ENCODE measurements at regions not wholly inside any gene's neighbourhood (a gene's known extent, or its start where the extent isn't known, plus 50 kb on each side); places are given as distances from the start of the nearest gene placed in this dataset.

DNA sequence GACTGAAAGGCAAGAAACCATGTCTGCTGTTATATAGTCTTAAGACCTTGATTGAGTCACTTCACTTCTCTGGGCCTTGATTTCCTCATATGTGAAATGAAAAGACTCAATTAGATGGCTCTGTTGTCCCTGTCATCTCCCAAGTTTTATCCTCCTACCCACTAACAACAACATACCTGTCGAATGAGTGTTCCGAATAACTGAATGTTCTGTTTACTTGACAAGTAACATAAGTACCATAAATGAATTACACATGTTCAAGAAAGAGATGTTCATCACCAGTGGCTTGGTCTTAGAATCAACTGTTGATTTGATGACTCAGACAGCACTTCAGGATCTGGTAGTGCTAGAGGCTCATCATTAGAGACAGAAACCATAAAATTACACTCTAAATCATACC, 311.7 kb downstream of the VPS13C start:
- DNase-seq: no peak
- no peaks in the 10 kb centered on the region for H3K9me3 ChIP-seq
- H3K4me1 ChIP-seq: no peaks in the 10 kb centered on the region
- H3K27ac ChIP-seq: no peak overlapping the region
- TF ChIP-seq, protein P1, sequence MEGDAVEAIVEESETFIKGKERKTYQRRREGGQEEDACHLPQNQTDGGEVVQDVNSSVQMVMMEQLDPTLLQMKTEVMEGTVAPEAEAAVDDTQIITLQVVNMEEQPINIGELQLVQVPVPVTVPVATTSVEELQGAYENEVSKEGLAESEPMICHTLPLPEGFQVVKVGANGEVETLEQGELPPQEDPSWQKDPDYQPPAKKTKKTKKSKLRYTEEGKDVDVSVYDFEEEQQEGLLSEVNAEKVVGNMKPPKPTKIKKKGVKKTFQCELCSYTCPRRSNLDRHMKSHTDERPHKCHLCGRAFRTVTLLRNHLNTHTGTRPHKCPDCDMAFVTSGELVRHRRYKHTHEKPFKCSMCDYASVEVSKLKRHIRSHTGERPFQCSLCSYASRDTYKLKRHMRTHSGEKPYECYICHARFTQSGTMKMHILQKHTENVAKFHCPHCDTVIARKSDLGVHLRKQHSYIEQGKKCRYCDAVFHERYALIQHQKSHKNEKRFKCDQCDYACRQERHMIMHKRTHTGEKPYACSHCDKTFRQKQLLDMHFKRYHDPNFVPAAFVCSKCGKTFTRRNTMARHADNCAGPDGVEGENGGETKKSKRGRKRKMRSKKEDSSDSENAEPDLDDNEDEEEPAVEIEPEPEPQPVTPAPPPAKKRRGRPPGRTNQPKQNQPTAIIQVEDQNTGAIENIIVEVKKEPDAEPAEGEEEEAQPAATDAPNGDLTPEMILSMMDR (IDR thresholded peaks at IDR 0.05): no peak
- no peak for TF ChIP-seq POLR2A (IDR thresholded peaks at IDR 0.05)
- H3K4me3 ChIP-seq: no peak overlapping the region
- 95 to 97% methylated on average over 2 of the region's 2 CpGs for WGBS, 2 donors
- H3K27me3 ChIP-seq: no peaks in the 10 kb centered on the region
- H3K36me3 ChIP-seq (ENCODE audit: low read depth, missing control alignments): no peaks in the 10 kb centered on the region
- intact Hi-C loops (cut with DNase I; ENCODE audit: low total_unique reads): no loop called here

DNA sequence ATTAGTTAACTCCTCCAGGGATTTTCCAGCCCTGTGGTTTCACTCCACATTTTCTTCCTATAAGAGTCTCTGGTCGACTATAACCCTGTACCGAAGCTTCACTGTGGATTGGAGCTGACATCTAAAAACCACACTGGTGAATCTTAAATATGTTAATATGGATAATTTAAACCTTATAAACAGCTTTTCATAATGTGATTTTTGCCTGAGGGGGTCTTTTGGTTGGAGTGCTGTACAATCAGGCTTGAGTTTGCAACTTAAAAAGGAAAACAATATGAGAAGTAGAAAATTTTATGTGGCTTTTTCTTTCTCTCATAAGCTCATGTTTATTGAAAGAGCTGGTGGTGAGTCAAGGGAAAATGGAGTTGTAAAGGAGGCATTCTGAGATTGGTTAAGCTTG, 313.7 kb downstream of the VPS13C start:
- Histone ChIP-seq H3K9me3 (no peaks in the 10 kb centered on the region), H3K4me3 (no peak overlapping the region), H3K27me3 (no peaks in the 10 kb centered on the region), H3K36me3 (ENCODE audit: low read depth, missing control alignments) (no peaks in the 10 kb centered on the region), H3K4me1 (no peaks in the 10 kb centered on the region), H3K27ac (no peak overlapping the region)
- 87 to 94% methylated on average over 2 of the region's 2 CpGs for WGBS, 2 donors
- intact Hi-C loops (cut with DNase I; ENCODE audit: low total_unique reads): no loop called here
- DNase-seq: no peak
- no peak for TF ChIP-seq POLR2A (IDR thresholded peaks at IDR 0.05)
- TF ChIP-seq, protein P1 (IDR thresholded peaks at IDR 0.05): no peak

DNA sequence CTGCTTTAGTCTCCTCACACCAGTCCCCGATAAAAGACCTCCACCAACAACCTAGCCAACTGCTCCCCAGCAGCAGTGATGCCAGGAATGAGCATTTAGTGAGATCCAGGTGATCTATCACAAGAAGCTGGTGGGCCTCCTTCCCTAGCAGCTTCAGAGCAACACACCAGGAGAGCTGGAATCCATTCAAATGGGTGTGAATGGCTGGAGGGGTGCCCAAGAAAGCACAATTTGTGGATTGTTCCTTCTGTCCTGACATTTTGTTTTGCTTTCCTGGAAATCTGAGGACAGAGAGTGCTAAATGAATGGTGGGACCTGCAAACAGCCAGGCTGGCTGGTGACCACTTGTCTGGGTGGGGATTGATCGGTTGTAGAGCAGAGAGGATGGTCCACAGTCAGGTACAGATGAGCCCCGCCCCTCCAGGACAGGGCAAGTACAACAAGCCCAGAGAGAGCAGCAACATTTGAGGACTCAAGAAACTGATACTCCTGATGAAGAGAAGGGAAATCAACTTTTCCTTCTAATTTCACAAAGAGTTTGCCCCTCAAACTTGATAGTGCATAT, 316.8 kb downstream of the VPS13C start:
- H3K9me3 ChIP-seq: no peaks in the 10 kb centered on the region
- H3K4me1 ChIP-seq: no peaks in the 10 kb centered on the region
- WGBS, 2 donors: 65 to 76% methylated on average over 3 of the region's 3 CpGs
- H3K4me3 ChIP-seq: no peak overlapping the region
- no peaks in the 10 kb centered on the region for H3K27me3 ChIP-seq
- peak; percentile 18 for DNase-seq
- H3K27ac ChIP-seq: no peak overlapping the region
- TF ChIP-seq, protein P1 (IDR thresholded peaks at IDR 0.05): no peak
- no peak for TF ChIP-seq POLR2A (IDR thresholded peaks at IDR 0.05)
- intact Hi-C loops (cut with DNase I; ENCODE audit: low total_unique reads): no loop called here
- no peaks in the 10 kb centered on the region for H3K36me3 ChIP-seq (ENCODE audit: low read depth, missing control alignments)

DNA sequence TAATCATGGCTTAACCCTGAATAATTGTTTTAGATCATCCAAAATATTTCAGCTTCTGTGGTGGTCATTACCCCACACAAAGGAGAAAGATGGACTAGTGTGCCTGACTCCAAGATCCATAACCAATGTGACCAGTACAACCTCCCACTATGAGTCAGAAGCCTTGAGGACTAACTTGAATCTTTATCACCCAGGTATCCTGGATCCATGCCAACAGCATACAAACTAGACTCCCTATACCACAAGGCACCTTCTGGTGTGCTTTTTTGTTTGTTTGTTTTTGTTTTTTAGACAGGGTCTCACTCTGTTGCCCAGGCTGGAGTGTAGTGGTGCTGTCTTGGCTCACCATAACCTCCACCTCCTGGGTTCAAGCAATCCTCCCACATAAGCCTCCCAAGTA, 317.7 kb downstream of the VPS13C start:
- no peak for TF ChIP-seq POLR2A (IDR thresholded peaks at IDR 0.05)
- TF ChIP-seq, protein P1 (IDR thresholded peaks at IDR 0.05): no peak
- intact Hi-C loops (cut with DNase I; ENCODE audit: low total_unique reads): no loop called here
- no peak for DNase-seq
- Histone ChIP-seq H3K4me1 (no peaks in the 10 kb centered on the region), H3K27ac (no peak overlapping the region), H3K9me3 (no peaks in the 10 kb centered on the region), H3K4me3 (no peak overlapping the region), H3K36me3 (ENCODE audit: low read depth, missing control alignments) (no peaks in the 10 kb centered on the region), H3K27me3 (no peaks in the 10 kb centered on the region)

DNA sequence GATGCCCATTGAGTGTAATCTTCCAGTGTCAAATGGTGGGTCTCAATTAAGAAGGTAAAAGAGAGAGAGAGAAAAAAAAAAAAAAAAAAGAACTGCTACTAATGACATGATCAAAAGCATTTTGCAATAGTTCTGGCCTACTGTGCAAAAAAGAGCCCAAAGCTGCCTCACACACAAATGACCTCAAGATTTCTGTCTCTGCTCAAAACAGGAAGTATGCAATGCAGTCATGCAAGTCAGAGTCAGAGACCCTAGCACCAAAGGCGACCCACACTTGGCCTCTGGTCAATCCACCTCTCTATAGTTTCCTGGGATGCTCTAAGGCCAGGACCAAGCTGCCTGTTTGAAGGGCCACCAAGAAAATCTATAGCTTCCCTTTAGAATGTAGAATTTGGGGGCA, 323.5 kb downstream of the VPS13C start:
- no peaks in the 10 kb centered on the region for H3K36me3 ChIP-seq (ENCODE audit: low read depth, missing control alignments)
- H3K4me1 ChIP-seq: no peaks in the 10 kb centered on the region
- TF ChIP-seq POLR2A (IDR thresholded peaks at IDR 0.05): no peak
- TF ChIP-seq, protein P1 (IDR thresholded peaks at IDR 0.05): no peak
- no peak overlapping the region for H3K4me3 ChIP-seq
- no peak for DNase-seq
- H3K9me3 ChIP-seq: no peaks in the 10 kb centered on the region
- no peaks in the 10 kb centered on the region for H3K27me3 ChIP-seq
- 80 to 82% methylated on average over 1 of the region's 1 CpG for WGBS, 2 donors
- intact Hi-C loops (cut with DNase I; ENCODE audit: low total_unique reads): no loop called here
- no peak overlapping the region for H3K27ac ChIP-seq
